ENCODE measurements at regions not wholly inside any gene's neighbourhood (a gene's known extent, or its start where the extent isn't known, plus 50 kb on each side); places are given as distances from the start of the nearest gene placed in this dataset.

- H3K4me1 ChIP-seq (ENCODE audit: low read depth) = no peaks in the 10 kb centered on the region
- DNase-seq (no peak), ATAC-seq (no peak)
- intact Hi-C loops (cut with DNase I, micrococcal nuclease) = no loop called here
- no peaks in the 10 kb centered on the region for H3K36me3 ChIP-seq (ENCODE audit: low read depth)
- TF ChIP-seq, protein P1, sequence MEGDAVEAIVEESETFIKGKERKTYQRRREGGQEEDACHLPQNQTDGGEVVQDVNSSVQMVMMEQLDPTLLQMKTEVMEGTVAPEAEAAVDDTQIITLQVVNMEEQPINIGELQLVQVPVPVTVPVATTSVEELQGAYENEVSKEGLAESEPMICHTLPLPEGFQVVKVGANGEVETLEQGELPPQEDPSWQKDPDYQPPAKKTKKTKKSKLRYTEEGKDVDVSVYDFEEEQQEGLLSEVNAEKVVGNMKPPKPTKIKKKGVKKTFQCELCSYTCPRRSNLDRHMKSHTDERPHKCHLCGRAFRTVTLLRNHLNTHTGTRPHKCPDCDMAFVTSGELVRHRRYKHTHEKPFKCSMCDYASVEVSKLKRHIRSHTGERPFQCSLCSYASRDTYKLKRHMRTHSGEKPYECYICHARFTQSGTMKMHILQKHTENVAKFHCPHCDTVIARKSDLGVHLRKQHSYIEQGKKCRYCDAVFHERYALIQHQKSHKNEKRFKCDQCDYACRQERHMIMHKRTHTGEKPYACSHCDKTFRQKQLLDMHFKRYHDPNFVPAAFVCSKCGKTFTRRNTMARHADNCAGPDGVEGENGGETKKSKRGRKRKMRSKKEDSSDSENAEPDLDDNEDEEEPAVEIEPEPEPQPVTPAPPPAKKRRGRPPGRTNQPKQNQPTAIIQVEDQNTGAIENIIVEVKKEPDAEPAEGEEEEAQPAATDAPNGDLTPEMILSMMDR (IDR thresholded peaks at IDR 0.05) = no peak
- H3K4me3 ChIP-seq = no peak overlapping the region
- peaks cover 2% of the 10 kb centered on the region for H3K9me3 ChIP-seq
These were observed 188.5 kb upstream of the FERD3L start for GRCh38 chr7:19333706-19334105.

GRCh38 chr7:19327018-19327417, 181.8 kb upstream of the FERD3L start:
- TF ChIP-seq, protein P1 (IDR thresholded peaks at IDR 0.05) = no peak
- ATAC-seq (no peak), DNase-seq (no peak)
- no peak overlapping the region for H3K4me3 ChIP-seq
- no peaks in the 10 kb centered on the region for H3K4me1 ChIP-seq (ENCODE audit: low read depth)
- intact Hi-C loops (cut with DNase I, micrococcal nuclease) = no loop called here
- H3K36me3 ChIP-seq (ENCODE audit: low read depth) = no peaks in the 10 kb centered on the region
- H3K9me3 ChIP-seq = peaks cover 2% of the 10 kb centered on the region

DNA sequence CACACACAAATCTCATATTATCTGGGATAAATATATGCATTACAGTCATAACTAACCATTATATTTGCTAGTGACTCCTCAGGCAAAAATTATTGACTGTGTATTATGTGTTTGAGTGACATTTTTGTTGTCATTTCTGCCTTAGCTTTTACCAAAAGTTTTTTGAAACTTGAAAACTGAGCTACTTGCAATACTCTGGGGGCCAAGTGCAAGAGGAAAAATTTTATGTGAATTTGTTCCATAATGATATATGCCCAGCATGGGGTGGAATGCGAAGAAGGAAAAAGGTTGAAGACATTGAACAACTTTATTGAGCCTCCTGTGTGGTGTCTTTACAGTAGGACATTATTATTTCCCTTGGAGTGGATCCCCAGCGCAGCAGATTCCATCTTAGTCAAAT, 176.8 kb upstream of the FERD3L start:
- DNase-seq (no peak), ATAC-seq (no peak)
- Histone ChIP-seq H3K9me3 (no peaks in the 10 kb centered on the region), H3K4me3 (no peak overlapping the region), H3K36me3 (ENCODE audit: low read depth) (no peaks in the 10 kb centered on the region), H3K4me1 (ENCODE audit: low read depth) (no peaks in the 10 kb centered on the region)
- intact Hi-C loops (cut with DNase I, micrococcal nuclease) = no loop called here
- TF ChIP-seq, protein P1 (IDR thresholded peaks at IDR 0.05) = no peak

- ATAC-seq (no peak), DNase-seq (no peak)
- intact Hi-C loops (cut with DNase I, micrococcal nuclease) = no loop called here
- TF ChIP-seq, protein P1 (IDR thresholded peaks at IDR 0.05) = no peak
- Histone ChIP-seq H3K9me3 (peaks cover 4% of the 10 kb centered on the region), H3K4me3 (no peak overlapping the region), H3K4me1 (ENCODE audit: low read depth) (no peaks in the 10 kb centered on the region), H3K36me3 (ENCODE audit: low read depth) (no peaks in the 10 kb centered on the region)
These were observed 173.1 kb upstream of the FERD3L start for GRCh38 chr7:19318287-19318686.

GRCh38 chr7:19317461-19317860, 172.2 kb upstream of the FERD3L start:
- intact Hi-C loops (cut with DNase I, micrococcal nuclease) = no loop called here

More at GRCh38 chr7:19317461-19317860, 172.2 kb upstream of the FERD3L start:
- ATAC-seq (no peak), DNase-seq (no peak)
- TF ChIP-seq, protein P1 (IDR thresholded peaks at IDR 0.05) = no peak
- H3K4me3 ChIP-seq = no peak overlapping the region
- no peaks in the 10 kb centered on the region for H3K36me3 ChIP-seq (ENCODE audit: low read depth)
- no peaks in the 10 kb centered on the region for H3K4me1 ChIP-seq (ENCODE audit: low read depth)
- peaks cover 4% of the 10 kb centered on the region for H3K9me3 ChIP-seq
